ENCODE measurements at regions not wholly inside any gene's neighbourhood (a gene's known extent, or its start where the extent isn't known, plus 50 kb on each side); places are given as distances from the start of the nearest gene placed in this dataset.

DNA sequence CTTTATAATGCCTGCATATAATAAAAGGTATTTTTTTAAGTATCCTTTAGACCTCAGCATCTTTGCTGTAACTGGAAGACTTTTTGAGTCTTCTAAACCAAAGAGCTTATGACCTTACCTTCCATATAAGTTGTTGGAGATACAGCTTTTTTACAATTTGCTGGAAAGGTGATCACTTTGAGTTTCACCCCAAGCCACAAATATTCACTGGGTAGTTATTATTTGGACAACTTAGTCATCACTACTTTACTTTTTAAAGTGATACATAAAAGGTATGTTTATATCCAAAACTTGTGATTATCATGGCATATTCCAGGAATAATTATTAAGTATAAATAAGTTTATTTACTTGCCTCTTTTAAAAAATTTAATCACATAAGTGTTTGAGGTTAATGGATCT, 246.7 kb upstream of the NRIP1 start:
- in situ Hi-C loops (cut with MboI; ENCODE audit: low sequenced_read_pairs): no loop called here
- Histone ChIP-seq H4K8ac (ENCODE audit: low read depth in 2 of 2, low read length in 2 of 2) (no peak overlapping the region), H3K23ac (ENCODE audit: low read depth, low read length) (no peak overlapping the region), H3K4me1 (ENCODE audit: control insufficient read depth, insufficient read depth, low read length) (no peaks in the 10 kb centered on the region), H4K20me1 (ENCODE audit: insufficient read depth, low read length) (no peaks in the 10 kb centered on the region), H2BK20ac (ENCODE audit: low read depth, low read length) (no peak overlapping the region), H2AFZ (replicated peaks; ENCODE audit: low read length, poor library complexity) (no peak overlapping the region), H3K4ac (ENCODE audit: low read depth, low read length) (no peak overlapping the region), H3K27ac (ENCODE audit: insufficient read depth, low read length) (no peak overlapping the region), H3K18ac (ENCODE audit: low read depth, low read length) (no peak overlapping the region), H3K36me3 (ENCODE audit: control insufficient read depth, insufficient read depth, low read length) (no peaks in the 10 kb centered on the region), H3K9me1 (ENCODE audit: insufficient read depth, low read length) (no peaks in the 10 kb centered on the region), H3K9me3 (ENCODE audit: control insufficient read depth, insufficient read depth, low read length) (no peaks in the 10 kb centered on the region), H4K5ac (ENCODE audit: low read depth, low read length) (no peak overlapping the region), H2AK5ac (ENCODE audit: low read depth, low read length) (no peak overlapping the region), H3K9ac (ENCODE audit: low read depth, low read length) (no peak overlapping the region), H3K4me2 (ENCODE audit: low read depth, low read length) (no peak overlapping the region), H4K91ac (ENCODE audit: insufficient read depth, low read depth, low read length) (no peak overlapping the region), H3K27me3 (ENCODE audit: control insufficient read depth, insufficient read depth, low read length) (no peaks in the 10 kb centered on the region), H3K4me3 (ENCODE audit: insufficient read depth, low read depth, low read length) (no peak overlapping the region), H3K79me1 (ENCODE audit: low read depth in 1 of 2, low read length in 2 of 2) (no peaks in the 10 kb centered on the region), H3K14ac (replicated peaks; ENCODE audit: low read depth, low read length) (no peak overlapping the region), H3K56ac (ENCODE audit: extremely low read depth, insufficient read depth, low read length) (no peak overlapping the region), H2AK9ac (replicated peaks; ENCODE audit: low read depth, low read length, poor library complexity) (no peak overlapping the region), H2BK15ac (ENCODE audit: low read depth, low read length) (no peak overlapping the region), H2BK120ac (ENCODE audit: low read depth, low read length) (no peak overlapping the region), H2BK5ac (ENCODE audit: low read depth, low read length, poor library complexity, severe bottlenecking) (no peak overlapping the region)
- ChIA-PET POLR2A (ENCODE audit: unreplicated experiment) (no interaction called here), CTCF (no interaction called here)
- intact Hi-C loops (cut with micrococcal nuclease): no loop called here
- TF ChIP-seq RAD21 (IDR thresholded peaks at IDR 0.05; ENCODE audit: low read length) (no peak), MAZ (IDR thresholded peaks at IDR 0.05; ENCODE audit: borderline replicate concordance, low read depth, low read length) (no peak), MAFK (IDR thresholded peaks at IDR 0.05; ENCODE audit: low read depth, low read length) (no peak), CHD1 (IDR thresholded peaks at IDR 0.05; ENCODE audit: low read depth, low read length) (no peak), FOS (IDR thresholded peaks at IDR 0.05; ENCODE audit: low read depth, low read length) (no peak), RCOR1 (IDR thresholded peaks at IDR 0.05; ENCODE audit: insufficient replicate concordance, low read length) (no peak), MXI1 (IDR thresholded peaks at IDR 0.05; ENCODE audit: borderline replicate concordance, low read depth, low read length) (no peak), NFE2L2 (IDR thresholded peaks at IDR 0.05; ENCODE audit: low read depth, low read length) (no peak), RFX5 (IDR thresholded peaks at IDR 0.05; ENCODE audit: low read depth, low read length) (no peak), CEBPB (IDR thresholded peaks at IDR 0.05; ENCODE audit: low read depth, low read length) (no peak), BHLHE40 (IDR thresholded peaks at IDR 0.05; ENCODE audit: low read depth, low read length) (no peak), POLR2A (IDR thresholded peaks at IDR 0.05; ENCODE audit: low read depth, low read length) (no peak), SMC3 (IDR thresholded peaks at IDR 0.05; ENCODE audit: low read depth, low read length) (no peak), USF2 (IDR thresholded peaks at IDR 0.05; ENCODE audit: low read depth, low read length) (no peak)
- TF ChIP-seq, protein P1, sequence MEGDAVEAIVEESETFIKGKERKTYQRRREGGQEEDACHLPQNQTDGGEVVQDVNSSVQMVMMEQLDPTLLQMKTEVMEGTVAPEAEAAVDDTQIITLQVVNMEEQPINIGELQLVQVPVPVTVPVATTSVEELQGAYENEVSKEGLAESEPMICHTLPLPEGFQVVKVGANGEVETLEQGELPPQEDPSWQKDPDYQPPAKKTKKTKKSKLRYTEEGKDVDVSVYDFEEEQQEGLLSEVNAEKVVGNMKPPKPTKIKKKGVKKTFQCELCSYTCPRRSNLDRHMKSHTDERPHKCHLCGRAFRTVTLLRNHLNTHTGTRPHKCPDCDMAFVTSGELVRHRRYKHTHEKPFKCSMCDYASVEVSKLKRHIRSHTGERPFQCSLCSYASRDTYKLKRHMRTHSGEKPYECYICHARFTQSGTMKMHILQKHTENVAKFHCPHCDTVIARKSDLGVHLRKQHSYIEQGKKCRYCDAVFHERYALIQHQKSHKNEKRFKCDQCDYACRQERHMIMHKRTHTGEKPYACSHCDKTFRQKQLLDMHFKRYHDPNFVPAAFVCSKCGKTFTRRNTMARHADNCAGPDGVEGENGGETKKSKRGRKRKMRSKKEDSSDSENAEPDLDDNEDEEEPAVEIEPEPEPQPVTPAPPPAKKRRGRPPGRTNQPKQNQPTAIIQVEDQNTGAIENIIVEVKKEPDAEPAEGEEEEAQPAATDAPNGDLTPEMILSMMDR (conservative IDR thresholded peaks at IDR 0.05; ENCODE audit: low read depth, low read length): no peak
- TF ChIP-seq, protein P2, sequence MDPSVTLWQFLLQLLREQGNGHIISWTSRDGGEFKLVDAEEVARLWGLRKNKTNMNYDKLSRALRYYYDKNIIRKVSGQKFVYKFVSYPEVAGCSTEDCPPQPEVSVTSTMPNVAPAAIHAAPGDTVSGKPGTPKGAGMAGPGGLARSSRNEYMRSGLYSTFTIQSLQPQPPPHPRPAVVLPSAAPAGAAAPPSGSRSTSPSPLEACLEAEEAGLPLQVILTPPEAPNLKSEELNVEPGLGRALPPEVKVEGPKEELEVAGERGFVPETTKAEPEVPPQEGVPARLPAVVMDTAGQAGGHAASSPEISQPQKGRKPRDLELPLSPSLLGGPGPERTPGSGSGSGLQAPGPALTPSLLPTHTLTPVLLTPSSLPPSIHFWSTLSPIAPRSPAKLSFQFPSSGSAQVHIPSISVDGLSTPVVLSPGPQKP (IDR thresholded peaks at IDR 0.05; ENCODE audit: borderline replicate concordance, low read depth, low read length): no peak
- ATAC-seq (ENCODE audit: low read depth) (no peak), DNase-seq (no peak)
- no TSS peak for BruUV-seq (replicated peaks)
- dilution Hi-C loops (cut with HindIII; ENCODE audit: low sequenced_read_pairs, unreplicated experiment): no loop called here

Data from IMR-90 (cell line).